Neuron (in vitro differentiated cells): ENCODE measurements at regions not wholly inside any gene's neighbourhood (a gene's known extent, or its start where the extent isn't known, plus 50 kb on each side); places are given as distances from the start of the nearest gene placed in this dataset.
"Not testable (repeated sequence)": the region's sequence is repeated elsewhere in the genome, so short reads cannot be mapped to it uniquely, and the experiment has no call there.

Source experiments
- H2AFZ ChIP-seq: one replicate; pipeline ENCODE4 v1.6.1; 2013; ENCODE audit warnings: low read depth, mild to moderate bottlenecking, inconsistent platforms, low read length, moderate library complexity
- H3K27me3 ChIP-seq: one replicate; pipeline ENCODE4 v1.6.1; 2013; ENCODE audit warnings: low read length; ENCODE audit not compliant: insufficient read depth
- H3K36me3 ChIP-seq: one replicate; pipeline ENCODE4 v1.6.1; 2013; ENCODE audit warnings: low read length; ENCODE audit not compliant: insufficient read depth
- H3K4me1 ChIP-seq: one replicate; pipeline ENCODE4 v1.6.1; 2013; ENCODE audit warnings: low read length; ENCODE audit not compliant: insufficient read depth
- H3K4me3 ChIP-seq: 2 replicates; pipeline ENCODE4 v1.5.1; 2013; ENCODE audit warnings: mild to moderate bottlenecking, low read length, moderate library complexity
- H3K9me3 ChIP-seq: one replicate; pipeline ENCODE4 v1.6.1; 2013; ENCODE audit warnings: low read length

- Histone ChIP-seq H2AFZ (no peak overlapping the region), H3K27me3 (no peaks in the 10 kb centered on the region), H3K9me3 (no peaks in the 10 kb centered on the region), H3K4me1 (no peaks in the 10 kb centered on the region), H3K36me3 (no peaks in the 10 kb centered on the region), H3K4me3 (no peak overlapping the region)
These were observed 1084.2 kb upstream of the COX7C start for GRCh38 chr5:85533341-85534047.

GRCh38 chr5:85538362-85538761, 1079.4 kb upstream of the COX7C start:
- H3K4me3 ChIP-seq, result no peak overlapping the region
- no peaks in the 10 kb centered on the region for H3K9me3 ChIP-seq
- H2AFZ ChIP-seq, result no peak overlapping the region
- H3K4me1 ChIP-seq, result no peaks in the 10 kb centered on the region
- H3K27me3 ChIP-seq, result no peaks in the 10 kb centered on the region
- no peaks in the 10 kb centered on the region for H3K36me3 ChIP-seq

GRCh38 chr5:85545129-85545528, 1072.6 kb upstream of the COX7C start:
- Histone ChIP-seq H3K4me1 (no peaks in the 10 kb centered on the region), H3K4me3 (no peak overlapping the region), H3K36me3 (no peaks in the 10 kb centered on the region), H3K9me3 (no peaks in the 10 kb centered on the region), H2AFZ (no peak overlapping the region), H3K27me3 (no peaks in the 10 kb centered on the region)

- Histone ChIP-seq H3K36me3 (no peaks in the 10 kb centered on the region), H3K4me3 (no peak overlapping the region), H3K4me1 (no peaks in the 10 kb centered on the region), H3K27me3 (no peaks in the 10 kb centered on the region), H3K9me3 (no peaks in the 10 kb centered on the region), H2AFZ (no peak overlapping the region)
These were observed 1068.5 kb upstream of the COX7C start for GRCh38 chr5:85549229-85549628.

- H3K36me3 ChIP-seq, result no peaks in the 10 kb centered on the region
- H3K27me3 ChIP-seq, result no peaks in the 10 kb centered on the region
- no peak overlapping the region for H3K4me3 ChIP-seq
- H3K4me1 ChIP-seq, result no peaks in the 10 kb centered on the region
- H2AFZ ChIP-seq, result no peak overlapping the region
- H3K9me3 ChIP-seq, result no peaks in the 10 kb centered on the region
These were observed 1067.7 kb upstream of the COX7C start for GRCh38 chr5:85549836-85550599.

GRCh38 chr5:85556464-85556863, 1061.3 kb upstream of the COX7C start:
- H3K4me3 ChIP-seq, result no peak overlapping the region
- H3K27me3 ChIP-seq, result no peaks in the 10 kb centered on the region
- H3K36me3 ChIP-seq, result no peaks in the 10 kb centered on the region
- no peak overlapping the region for H2AFZ ChIP-seq
- no peaks in the 10 kb centered on the region for H3K9me3 ChIP-seq
- H3K4me1 ChIP-seq, result no peaks in the 10 kb centered on the region

GRCh38 chr5:85576666-85577065, 1041.1 kb upstream of the COX7C start:
- H3K4me1 ChIP-seq, result no peaks in the 10 kb centered on the region
- H3K36me3 ChIP-seq, result no peaks in the 10 kb centered on the region
- no peak overlapping the region for H2AFZ ChIP-seq
- H3K27me3 ChIP-seq, result no peaks in the 10 kb centered on the region
- H3K4me3 ChIP-seq, result no peak overlapping the region
- H3K9me3 ChIP-seq, result no peaks in the 10 kb centered on the region

- H3K27me3 ChIP-seq, H2AFZ ChIP-seq, H3K9me3 ChIP-seq, H3K4me1 ChIP-seq, H3K36me3 ChIP-seq, H3K4me3 ChIP-seq: not testable (repeated sequence)
These were observed 1029.9 kb upstream of the COX7C start for GRCh38 chr5:85587806-85588205.

- H3K36me3 ChIP-seq, H3K27me3 ChIP-seq, H3K4me3 ChIP-seq, H2AFZ ChIP-seq, H3K4me1 ChIP-seq, H3K9me3 ChIP-seq: not testable (repeated sequence)
These were observed 1029.5 kb upstream of the COX7C start for GRCh38 chr5:85588268-85588667.

GRCh38 chr5:85590764-85591163, 1027.0 kb upstream of the COX7C start:
- Histone ChIP-seq H3K36me3 (no peaks in the 10 kb centered on the region), H3K9me3 (no peaks in the 10 kb centered on the region), H2AFZ (no peak overlapping the region), H3K27me3 (no peaks in the 10 kb centered on the region), H3K4me3 (no peak overlapping the region), H3K4me1 (no peaks in the 10 kb centered on the region)

- no peak overlapping the region for H3K4me3 ChIP-seq
- no peaks in the 10 kb centered on the region for H3K9me3 ChIP-seq
- no peaks in the 10 kb centered on the region for H3K4me1 ChIP-seq
- no peaks in the 10 kb centered on the region for H3K27me3 ChIP-seq
- H3K36me3 ChIP-seq, result no peaks in the 10 kb centered on the region
- H2AFZ ChIP-seq, result no peak overlapping the region
These were observed 1026.4 kb upstream of the COX7C start for GRCh38 chr5:85591311-85591710.

- Histone ChIP-seq H3K36me3 (no peaks in the 10 kb centered on the region), H3K9me3 (no peaks in the 10 kb centered on the region), H3K4me3 (no peak overlapping the region)
These were observed 1014.9 kb upstream of the COX7C start for GRCh38 chr5:85602843-85603242.

GRCh38 chr5:85604378-85604777, 1013.4 kb upstream of the COX7C start:
- no peaks in the 10 kb centered on the region for H3K9me3 ChIP-seq
- H3K4me3 ChIP-seq, result no peak overlapping the region
- H3K27me3 ChIP-seq, result no peaks in the 10 kb centered on the region
- no peaks in the 10 kb centered on the region for H3K36me3 ChIP-seq
- H3K4me1 ChIP-seq, result no peaks in the 10 kb centered on the region
- H2AFZ ChIP-seq, result no peak overlapping the region

More at GRCh38 chr5:85602843-85603242, 1014.9 kb upstream of the COX7C start:
- Histone ChIP-seq H3K27me3 (no peaks in the 10 kb centered on the region), H2AFZ (no peak overlapping the region), H3K4me1 (no peaks in the 10 kb centered on the region)
